Thyroid gland (tissue), 4 donors: ENCODE measurements at regions not wholly inside any gene's neighbourhood (a gene's known extent, or its start where the extent isn't known, plus 50 kb on each side); places are given as distances from the start of the nearest gene placed in this dataset.

Source experiments
- POLR2A ChIP-seq, 2 donors: fragments of 450-650 bp; IDR thresholded peaks; one replicate each; pipeline ENCODE4 v1.6.1; 2017; ENCODE audit warnings: antibody characterized with exemption in 2 of 2, mild to moderate bottlenecking in 2 of 2, moderate library complexity in 1 of 2
- TF ChIP-seq, protein P1 (sequence below), 6 experiments: fragments of 200-600 bp in 3 of 6; fragments of 450-650 bp in 3 of 6; sonication (generic) in 3 of 6; IDR thresholded peaks; one replicate each; pipeline ENCODE4 v1.5.1; 2016 to 2019; ENCODE audit warnings: antibody characterized with exemption in 6 of 6, mild to moderate bottlenecking in 2 of 6, inconsistent platforms in 1 of 6, moderate library complexity in 1 of 6

DNA sequence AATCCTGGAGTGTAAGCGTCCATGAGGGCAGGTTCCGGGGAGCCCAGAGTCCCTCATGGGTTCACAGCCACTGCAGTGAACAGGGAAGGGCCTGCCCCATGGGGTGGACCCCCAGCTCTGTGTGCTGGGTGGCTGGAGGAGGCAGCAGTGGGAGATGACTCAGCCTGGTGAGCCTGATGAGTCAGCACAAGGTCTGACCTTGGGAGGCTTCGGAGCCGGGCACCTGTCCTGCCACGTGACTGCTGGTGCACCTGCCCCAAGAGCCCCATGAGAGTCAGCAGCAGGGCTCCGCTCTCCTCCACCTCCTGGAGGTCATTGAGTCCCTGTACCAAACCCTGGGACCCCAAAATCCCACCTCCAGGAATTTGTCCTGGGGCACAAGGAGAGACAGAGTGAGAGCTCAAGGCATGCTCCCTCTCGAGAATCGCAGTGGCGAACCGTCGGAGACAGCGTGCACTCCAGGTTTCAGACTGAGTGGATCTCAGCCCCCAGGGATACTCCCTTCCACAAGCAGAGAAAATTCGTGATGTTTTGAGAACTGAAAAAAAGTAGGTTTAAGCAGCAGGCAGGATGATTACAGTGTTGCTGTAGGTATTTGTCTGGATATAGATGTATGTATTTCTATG, 1221.7 kb downstream of the BRD1 start:
- no peak for TF ChIP-seq POLR2A (IDR thresholded peaks at IDR 0.05)
- TF ChIP-seq, protein P1, sequence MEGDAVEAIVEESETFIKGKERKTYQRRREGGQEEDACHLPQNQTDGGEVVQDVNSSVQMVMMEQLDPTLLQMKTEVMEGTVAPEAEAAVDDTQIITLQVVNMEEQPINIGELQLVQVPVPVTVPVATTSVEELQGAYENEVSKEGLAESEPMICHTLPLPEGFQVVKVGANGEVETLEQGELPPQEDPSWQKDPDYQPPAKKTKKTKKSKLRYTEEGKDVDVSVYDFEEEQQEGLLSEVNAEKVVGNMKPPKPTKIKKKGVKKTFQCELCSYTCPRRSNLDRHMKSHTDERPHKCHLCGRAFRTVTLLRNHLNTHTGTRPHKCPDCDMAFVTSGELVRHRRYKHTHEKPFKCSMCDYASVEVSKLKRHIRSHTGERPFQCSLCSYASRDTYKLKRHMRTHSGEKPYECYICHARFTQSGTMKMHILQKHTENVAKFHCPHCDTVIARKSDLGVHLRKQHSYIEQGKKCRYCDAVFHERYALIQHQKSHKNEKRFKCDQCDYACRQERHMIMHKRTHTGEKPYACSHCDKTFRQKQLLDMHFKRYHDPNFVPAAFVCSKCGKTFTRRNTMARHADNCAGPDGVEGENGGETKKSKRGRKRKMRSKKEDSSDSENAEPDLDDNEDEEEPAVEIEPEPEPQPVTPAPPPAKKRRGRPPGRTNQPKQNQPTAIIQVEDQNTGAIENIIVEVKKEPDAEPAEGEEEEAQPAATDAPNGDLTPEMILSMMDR (IDR thresholded peaks at IDR 0.05), result no peak
